ENCODE measurements at regions not wholly inside any gene's neighbourhood (a gene's known extent, or its start where the extent isn't known, plus 50 kb on each side); places are given as distances from the start of the nearest gene placed in this dataset.
"Not testable (repeated sequence)": the region's sequence is repeated elsewhere in the genome, so short reads cannot be mapped to it uniquely, and the experiment has no call there.

DNA sequence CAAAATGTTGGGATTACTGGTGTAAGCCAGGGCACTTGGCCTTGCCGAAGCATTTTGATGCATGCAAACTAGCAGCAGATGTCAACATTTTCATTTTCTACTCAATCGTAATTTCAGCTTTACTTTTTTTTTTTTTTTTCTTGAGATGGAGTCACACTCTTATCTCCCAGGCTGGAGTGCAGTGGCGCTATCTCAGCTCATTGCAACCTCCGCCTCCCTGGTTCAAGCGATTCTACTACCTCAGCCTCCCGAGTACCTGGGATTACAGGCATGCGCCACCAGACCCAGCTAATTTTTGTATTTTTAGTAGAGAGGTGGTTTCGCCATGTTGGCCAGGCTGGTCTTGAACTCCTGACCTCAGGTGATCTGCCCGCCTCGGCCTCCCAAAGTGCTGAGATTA, 373.3 kb upstream of the RGS6 start:
- TF ChIP-seq EP300 (conservative IDR thresholded peaks at IDR 0.05; ENCODE audit: poor library complexity, severe bottlenecking); CTCF (IDR thresholded peaks at IDR 0.05; ENCODE audit: poor library complexity, severe bottlenecking); EZH2 (IDR thresholded peaks at IDR 0.05; ENCODE audit: borderline replicate concordance, insufficient read depth, low read length, poor library complexity, severe bottlenecking): not testable (repeated sequence)
- TF ChIP-seq, protein P1, sequence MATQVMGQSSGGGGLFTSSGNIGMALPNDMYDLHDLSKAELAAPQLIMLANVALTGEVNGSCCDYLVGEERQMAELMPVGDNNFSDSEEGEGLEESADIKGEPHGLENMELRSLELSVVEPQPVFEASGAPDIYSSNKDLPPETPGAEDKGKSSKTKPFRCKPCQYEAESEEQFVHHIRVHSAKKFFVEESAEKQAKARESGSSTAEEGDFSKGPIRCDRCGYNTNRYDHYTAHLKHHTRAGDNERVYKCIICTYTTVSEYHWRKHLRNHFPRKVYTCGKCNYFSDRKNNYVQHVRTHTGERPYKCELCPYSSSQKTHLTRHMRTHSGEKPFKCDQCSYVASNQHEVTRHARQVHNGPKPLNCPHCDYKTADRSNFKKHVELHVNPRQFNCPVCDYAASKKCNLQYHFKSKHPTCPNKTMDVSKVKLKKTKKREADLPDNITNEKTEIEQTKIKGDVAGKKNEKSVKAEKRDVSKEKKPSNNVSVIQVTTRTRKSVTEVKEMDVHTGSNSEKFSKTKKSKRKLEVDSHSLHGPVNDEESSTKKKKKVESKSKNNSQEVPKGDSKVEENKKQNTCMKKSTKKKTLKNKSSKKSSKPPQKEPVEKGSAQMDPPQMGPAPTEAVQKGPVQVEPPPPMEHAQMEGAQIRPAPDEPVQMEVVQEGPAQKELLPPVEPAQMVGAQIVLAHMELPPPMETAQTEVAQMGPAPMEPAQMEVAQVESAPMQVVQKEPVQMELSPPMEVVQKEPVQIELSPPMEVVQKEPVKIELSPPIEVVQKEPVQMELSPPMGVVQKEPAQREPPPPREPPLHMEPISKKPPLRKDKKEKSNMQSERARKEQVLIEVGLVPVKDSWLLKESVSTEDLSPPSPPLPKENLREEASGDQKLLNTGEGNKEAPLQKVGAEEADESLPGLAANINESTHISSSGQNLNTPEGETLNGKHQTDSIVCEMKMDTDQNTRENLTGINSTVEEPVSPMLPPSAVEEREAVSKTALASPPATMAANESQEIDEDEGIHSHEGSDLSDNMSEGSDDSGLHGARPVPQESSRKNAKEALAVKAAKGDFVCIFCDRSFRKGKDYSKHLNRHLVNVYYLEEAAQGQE (IDR thresholded peaks at IDR 0.05; ENCODE audit: borderline replicate concordance), result not testable (repeated sequence)
